ENCODE measurements at regions not wholly inside any gene's neighbourhood (a gene's known extent, or its start where the extent isn't known, plus 50 kb on each side); places are given as distances from the start of the nearest gene placed in this dataset.

GRCh38 chr5:29993286-29993685, 1200.2 kb upstream of the CDH6 start:
- TF ChIP-seq, protein P1, sequence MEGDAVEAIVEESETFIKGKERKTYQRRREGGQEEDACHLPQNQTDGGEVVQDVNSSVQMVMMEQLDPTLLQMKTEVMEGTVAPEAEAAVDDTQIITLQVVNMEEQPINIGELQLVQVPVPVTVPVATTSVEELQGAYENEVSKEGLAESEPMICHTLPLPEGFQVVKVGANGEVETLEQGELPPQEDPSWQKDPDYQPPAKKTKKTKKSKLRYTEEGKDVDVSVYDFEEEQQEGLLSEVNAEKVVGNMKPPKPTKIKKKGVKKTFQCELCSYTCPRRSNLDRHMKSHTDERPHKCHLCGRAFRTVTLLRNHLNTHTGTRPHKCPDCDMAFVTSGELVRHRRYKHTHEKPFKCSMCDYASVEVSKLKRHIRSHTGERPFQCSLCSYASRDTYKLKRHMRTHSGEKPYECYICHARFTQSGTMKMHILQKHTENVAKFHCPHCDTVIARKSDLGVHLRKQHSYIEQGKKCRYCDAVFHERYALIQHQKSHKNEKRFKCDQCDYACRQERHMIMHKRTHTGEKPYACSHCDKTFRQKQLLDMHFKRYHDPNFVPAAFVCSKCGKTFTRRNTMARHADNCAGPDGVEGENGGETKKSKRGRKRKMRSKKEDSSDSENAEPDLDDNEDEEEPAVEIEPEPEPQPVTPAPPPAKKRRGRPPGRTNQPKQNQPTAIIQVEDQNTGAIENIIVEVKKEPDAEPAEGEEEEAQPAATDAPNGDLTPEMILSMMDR (IDR thresholded peaks at IDR 0.05): no peak
- TF ChIP-seq POLR2A (IDR thresholded peaks at IDR 0.05) (no peak), EP300 (IDR thresholded peaks at IDR 0.05) (no peak)

Measured in ovary (tissue), 3 donors.